GM12892 (cell line): ENCODE measurements at regions not wholly inside any gene's neighbourhood (a gene's known extent, or its start where the extent isn't known, plus 50 kb on each side); places are given as distances from the start of the nearest gene placed in this dataset.

Experiments used
- POLR2A ChIP-seq: IDR thresholded peaks from 2 replicates; pipeline ENCODE4 v1.6.1; 2011; ENCODE audit warnings: low read depth, low read length, control low read depth
- POLR2AphosphoS5 ChIP-seq: IDR thresholded peaks from 2 replicates; pipeline ENCODE4 v1.6.1; 2011; ENCODE audit warnings: low read depth, low read length, control low read depth

- TF ChIP-seq POLR2A (no peak), POLR2AphosphoS5 (no peak)
Measured at GRCh38 chr7:155168597-155169480, 98.7 kb downstream of the HTR5A start.
